ENCODE measurements at regions not wholly inside any gene's neighbourhood (a gene's known extent, or its start where the extent isn't known, plus 50 kb on each side); places are given as distances from the start of the nearest gene placed in this dataset.
"Not testable (repeated sequence)": the region's sequence is repeated elsewhere in the genome, so short reads cannot be mapped to it uniquely, and the experiment has no call there.

GRCh38 chr11:67940440-67940839 is 63.5 kb downstream of the UNC93B1 start:
- not testable (repeated sequence) for DNase-seq

GRCh38 chr11:67938964-67939363 is 64.9 kb downstream of the UNC93B1 start:
- not testable (repeated sequence) for DNase-seq

DNA sequence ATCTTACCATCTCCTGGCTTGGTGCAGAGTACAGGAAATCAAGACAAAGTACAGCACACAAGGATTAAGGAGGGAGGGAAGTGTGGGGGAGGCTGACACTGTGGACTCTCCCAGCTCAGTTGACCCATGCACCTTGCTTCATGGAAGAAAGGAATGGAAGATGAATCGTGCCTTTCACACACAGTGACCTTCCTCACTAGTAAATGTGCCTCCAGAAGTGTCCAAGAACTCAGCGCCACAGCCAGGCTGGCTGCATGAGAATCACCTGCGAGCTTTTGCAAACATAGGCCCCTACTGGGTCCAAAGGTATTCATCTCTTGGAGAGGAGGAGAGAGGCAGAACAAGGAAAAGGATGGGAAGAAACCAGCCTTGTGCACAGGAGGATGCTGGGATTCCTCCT is 65.5 kb downstream of the UNC93B1 start:
- not testable (repeated sequence) for DNase-seq

DNA sequence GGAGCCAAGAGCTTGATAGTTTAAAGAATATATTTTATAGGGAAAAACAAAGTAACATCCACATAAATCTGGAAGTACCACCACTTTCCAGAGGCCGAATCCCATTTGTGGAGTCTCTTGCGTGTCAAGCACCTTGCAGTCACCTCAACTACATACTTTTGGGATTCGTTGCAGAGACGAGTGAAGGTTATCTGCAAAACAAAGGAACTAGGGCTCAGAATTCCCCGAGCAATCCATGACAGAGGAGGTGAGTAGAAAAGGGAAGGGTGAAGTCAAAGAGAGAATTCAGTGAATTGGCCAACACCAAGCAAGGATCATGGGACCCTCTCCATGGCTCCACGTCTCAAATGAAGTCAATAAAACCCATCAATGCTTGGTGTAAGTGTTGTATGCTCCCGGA is 80.3 kb downstream of the UNC93B1 start:
- DNase-seq, result not testable (repeated sequence)

- not testable (repeated sequence) for DNase-seq
These were observed 83.4 kb downstream of the UNC93B1 start for GRCh38 chr11:67920546-67920945.

- not testable (repeated sequence) for DNase-seq
These were observed 91.7 kb downstream of the UNC93B1 start for GRCh38 chr11:67912184-67912583.

- DNase-seq, result not testable (repeated sequence)
These were observed 92.7 kb downstream of the UNC93B1 start for GRCh38 chr11:67911211-67911610.

DNA sequence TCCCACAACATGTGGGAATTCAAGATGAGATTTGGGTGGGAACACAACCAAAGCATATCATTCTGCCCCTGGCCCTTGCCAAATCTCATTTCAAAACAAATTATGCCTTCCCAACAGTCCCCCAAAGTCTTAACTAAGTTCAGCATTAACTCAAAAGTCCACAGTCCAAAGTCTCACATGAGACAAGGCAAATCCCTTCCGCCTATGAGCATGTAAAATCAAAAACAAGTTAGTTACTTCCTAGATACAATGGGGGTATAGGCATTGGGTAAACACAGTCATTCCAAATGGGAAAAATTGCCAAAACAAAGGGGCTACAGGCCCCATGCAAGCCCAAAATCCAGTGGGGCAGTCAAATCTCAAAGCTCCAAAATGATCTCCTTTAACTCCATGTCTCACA is 93.1 kb downstream of the UNC93B1 start:
- DNase-seq, result not testable (repeated sequence)

GRCh38 chr11:67906969-67907368 is 96.9 kb downstream of the UNC93B1 start:
- not testable (repeated sequence) for DNase-seq

GRCh38 chr11:67899462-67899861 is 104.4 kb downstream of the UNC93B1 start:
- DNase-seq, result not testable (repeated sequence)

DNA sequence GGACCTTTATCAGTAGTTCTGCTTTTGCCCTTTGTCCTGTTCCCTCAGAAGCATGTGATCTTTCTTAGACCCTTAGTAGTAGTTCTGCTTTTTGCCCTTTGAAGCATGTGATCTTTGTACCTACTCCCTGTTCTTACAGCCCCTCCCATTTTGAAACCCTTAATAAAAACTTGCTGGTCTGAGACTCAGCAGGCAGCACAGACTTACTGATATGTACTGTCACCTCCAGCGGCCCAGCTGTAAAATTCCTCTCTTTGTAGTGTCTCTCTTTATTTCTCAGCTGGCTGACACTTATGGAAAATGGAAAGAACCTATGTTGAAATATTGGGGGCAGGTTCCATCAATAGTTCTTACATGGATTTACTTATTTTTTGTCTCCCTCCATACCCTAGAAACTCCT is 110.4 kb downstream of the UNC93B1 start:
- not testable (repeated sequence) for DNase-seq

- DNase-seq, result not testable (repeated sequence)
These were observed 114.3 kb downstream of the UNC93B1 start for GRCh38 chr11:67889646-67890045.

GRCh38 chr11:67888056-67888455 is 115.8 kb downstream of the UNC93B1 start:
- DNase-seq, result not testable (repeated sequence)

- DNase-seq, result not testable (repeated sequence)
These were observed 117.2 kb downstream of the UNC93B1 start for GRCh38 chr11:67886672-67887071.

DNA sequence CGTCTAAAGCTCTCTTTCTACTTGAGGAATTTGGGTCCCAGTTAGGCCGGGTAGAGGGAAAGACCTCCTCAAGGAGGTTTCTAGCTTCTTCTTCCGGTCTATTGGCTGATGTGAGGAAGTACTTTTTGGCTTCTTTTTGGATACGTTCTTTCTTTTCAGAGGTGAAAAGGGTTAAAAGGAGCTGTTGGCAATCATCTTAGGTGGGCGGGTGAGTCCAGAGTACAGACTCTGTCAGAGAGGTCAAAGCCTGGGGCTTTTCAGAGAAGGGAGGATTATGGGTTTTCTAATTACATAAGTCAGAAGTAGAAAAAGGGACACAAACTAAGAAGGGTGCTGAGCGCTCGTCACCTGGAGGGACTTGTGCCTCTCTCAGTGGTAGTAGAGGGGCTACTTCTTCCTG is 117.7 kb downstream of the UNC93B1 start:
- DNase-seq, result not testable (repeated sequence)

- not testable (repeated sequence) for DNase-seq
These were observed 118.3 kb downstream of the UNC93B1 start for GRCh38 chr11:67885574-67885973.

GRCh38 chr11:67884761-67885558 is 118.9 kb downstream of the UNC93B1 start:
- DNase-seq, result not testable (repeated sequence)

DNA sequence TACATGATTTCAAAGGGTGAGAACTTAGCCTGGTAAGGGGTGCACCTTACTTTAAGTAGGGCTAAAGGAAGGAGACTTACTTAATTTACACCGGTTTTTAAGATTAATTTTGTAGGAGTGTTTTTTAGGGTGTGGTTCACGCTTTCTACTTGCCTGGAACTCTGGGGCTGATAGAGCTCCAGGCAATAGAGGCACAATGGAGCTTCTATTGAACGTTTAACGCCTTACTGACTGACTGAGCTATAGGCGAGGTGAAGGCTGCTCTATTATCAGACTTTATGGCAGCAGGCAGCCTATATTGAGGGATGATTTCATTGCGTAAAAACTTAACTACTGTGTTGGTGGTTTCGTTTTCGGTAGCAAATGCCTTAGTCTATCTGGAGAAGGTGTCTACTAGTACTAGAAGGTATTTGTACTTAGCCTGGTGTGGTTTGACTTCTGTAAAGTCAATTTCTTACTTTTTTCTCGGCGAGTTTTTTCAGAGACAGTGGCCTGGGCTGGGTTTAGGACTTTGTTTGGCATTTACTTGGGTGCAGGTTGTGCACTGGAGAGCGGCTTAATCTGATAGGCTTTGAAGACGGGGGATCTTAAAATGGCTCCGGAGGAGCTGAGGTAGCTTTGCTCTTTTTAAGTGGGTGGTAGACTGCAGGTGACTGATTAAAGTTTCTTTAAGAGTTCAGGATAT is 119.7 kb downstream of the UNC93B1 start:
- DNase-seq, result not testable (repeated sequence)

- DNase-seq, result not testable (repeated sequence)
These were observed 121.6 kb downstream of the UNC93B1 start for GRCh38 chr11:67882304-67882703.

DNA sequence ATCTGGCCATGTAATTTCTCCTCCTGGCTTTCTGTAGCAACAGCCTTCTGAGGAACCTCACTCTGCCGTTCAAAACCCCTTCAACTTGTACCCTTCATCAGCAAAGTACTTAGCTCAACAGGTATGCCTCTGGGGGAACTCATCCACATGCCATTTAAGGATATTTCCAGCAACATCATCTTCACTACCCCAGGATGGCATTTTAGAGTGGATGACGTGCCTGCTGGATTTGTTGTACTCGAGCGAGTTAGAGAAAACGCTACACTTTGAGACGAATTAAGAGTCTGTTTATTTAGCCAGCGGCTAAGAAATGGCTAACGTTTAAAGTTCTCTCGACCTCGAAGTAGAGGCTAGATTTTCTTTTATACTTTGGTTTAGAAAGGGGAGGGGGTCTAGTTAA is 122.1 kb downstream of the UNC93B1 start:
- not testable (repeated sequence) for DNase-seq

DNA sequence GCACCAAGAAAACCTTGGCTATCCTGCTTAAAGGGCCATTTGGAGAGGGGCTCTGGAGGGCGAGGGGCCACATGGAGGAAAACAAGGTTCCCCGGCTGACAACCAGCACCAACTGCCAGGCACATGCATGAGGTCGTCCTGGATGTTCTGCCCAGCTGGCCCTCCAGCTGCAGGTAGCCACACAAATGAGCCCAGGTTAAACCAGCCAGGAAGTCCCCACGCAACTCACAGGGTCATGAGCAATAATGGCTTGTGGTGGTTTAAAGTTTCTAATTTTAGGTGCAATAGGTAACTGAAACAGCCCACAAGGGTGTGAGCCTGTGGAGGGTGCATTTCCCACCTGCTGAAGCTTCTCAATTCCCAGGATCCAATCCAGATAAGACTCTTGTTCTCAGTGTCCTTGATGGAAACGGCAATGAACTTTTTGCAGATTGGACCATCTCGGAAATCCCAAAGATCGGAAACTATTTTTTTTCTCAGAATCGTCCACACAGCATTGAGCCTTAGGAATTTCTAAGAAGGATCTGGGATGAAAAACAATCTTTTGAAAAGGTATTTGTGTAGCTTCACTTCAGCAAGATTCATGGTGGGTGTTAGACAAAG is 123.2 kb downstream of the UNC93B1 start:
- DNase-seq, result not testable (repeated sequence)

- DNase-seq, result not testable (repeated sequence)
These were observed 125.2 kb downstream of the UNC93B1 start for GRCh38 chr11:67878666-67879065.

- DNase-seq, result not testable (repeated sequence)
These were observed 126.6 kb downstream of the UNC93B1 start for GRCh38 chr11:67877316-67877715.

DNA sequence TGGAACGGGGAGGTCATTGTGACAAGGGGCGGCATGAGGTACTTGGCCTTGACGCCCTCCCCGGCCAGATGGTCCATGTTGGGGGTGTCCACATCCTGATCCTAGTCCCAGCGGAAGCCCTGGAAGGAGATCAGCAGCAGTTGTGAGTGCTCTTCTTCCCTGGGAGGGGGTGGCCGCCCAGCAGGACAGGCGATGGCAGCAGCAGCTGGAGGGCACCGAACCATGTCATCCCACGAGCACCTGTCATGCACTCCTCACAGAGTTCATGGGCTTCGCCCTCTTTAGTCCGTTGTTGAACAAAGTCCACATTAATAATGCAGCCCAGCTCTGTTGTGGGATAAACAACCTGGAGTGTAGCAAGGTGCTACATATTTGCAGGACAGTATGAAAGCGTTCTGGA is 130.7 kb downstream of the UNC93B1 start:
- DNase-seq, result not testable (repeated sequence)
